SU-DHL-6 (cell line): ENCODE measurements at regions not wholly inside any gene's neighbourhood (a gene's known extent, or its start where the extent isn't known, plus 50 kb on each side); places are given as distances from the start of the nearest gene placed in this dataset.

Experiments
- EZH2phosphoT487 ChIP-seq: fragments of 200-600 bp; sonication (generic), shearing (Covaris generic); conservative IDR thresholded peaks from 2 replicates; pipeline ENCODE4 v1.6.1; 2018; ENCODE audit warnings: mild to moderate bottlenecking, antibody characterized with exemption, low read length, moderate library complexity, mixed read lengths
- TF ChIP-seq, protein P1 (sequence below): fragments of 200-600 bp; sonication (generic); IDR thresholded peaks from one replicate; pipeline ENCODE4 v1.5.1; 2017; ENCODE audit warnings: antibody characterized with exemption, mild to moderate bottlenecking, low read length, moderate library complexity; ENCODE audit not compliant: insufficient read depth, poor library complexity, severe bottlenecking

DNA sequence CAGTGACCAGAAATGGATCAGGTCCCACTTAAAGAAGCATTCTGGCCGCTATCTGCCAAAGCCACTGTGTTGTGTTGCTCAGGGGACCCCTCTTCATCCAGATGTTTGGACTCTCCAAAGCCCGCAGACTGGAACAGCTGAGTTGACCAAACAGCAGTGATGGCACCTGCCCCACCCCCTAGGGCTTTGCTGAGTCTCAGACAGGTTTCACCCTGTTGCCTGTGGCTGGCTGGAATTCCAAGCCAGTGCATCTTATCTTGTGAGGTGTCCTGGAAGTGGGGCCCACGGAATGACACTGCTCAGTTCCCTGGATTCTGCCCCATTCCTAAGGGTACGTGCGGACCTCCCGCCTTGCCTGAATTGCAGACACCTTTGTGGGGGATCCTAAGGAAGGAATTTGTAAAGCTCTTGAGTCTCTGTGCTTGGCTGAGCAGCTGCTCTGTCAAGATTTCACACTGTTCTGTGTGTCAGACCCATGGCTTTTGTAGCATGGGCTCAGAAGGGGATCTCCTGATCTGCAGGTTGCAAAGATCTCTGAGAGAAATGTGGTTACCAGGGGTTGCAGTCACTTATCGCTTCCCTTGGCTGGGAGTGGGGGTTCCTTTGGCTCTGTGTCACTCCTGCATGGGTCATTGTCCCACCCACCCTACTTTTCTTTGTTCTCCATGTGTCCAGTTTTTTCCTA lies 1707.9 kb upstream of the PCDH10 start:
- TF ChIP-seq, protein P1, sequence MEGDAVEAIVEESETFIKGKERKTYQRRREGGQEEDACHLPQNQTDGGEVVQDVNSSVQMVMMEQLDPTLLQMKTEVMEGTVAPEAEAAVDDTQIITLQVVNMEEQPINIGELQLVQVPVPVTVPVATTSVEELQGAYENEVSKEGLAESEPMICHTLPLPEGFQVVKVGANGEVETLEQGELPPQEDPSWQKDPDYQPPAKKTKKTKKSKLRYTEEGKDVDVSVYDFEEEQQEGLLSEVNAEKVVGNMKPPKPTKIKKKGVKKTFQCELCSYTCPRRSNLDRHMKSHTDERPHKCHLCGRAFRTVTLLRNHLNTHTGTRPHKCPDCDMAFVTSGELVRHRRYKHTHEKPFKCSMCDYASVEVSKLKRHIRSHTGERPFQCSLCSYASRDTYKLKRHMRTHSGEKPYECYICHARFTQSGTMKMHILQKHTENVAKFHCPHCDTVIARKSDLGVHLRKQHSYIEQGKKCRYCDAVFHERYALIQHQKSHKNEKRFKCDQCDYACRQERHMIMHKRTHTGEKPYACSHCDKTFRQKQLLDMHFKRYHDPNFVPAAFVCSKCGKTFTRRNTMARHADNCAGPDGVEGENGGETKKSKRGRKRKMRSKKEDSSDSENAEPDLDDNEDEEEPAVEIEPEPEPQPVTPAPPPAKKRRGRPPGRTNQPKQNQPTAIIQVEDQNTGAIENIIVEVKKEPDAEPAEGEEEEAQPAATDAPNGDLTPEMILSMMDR = no peak
- TF ChIP-seq EZH2phosphoT487 = no peak
